Stomach (tissue), 8 donors: ENCODE measurements at regions not wholly inside any gene's neighbourhood (a gene's known extent, or its start where the extent isn't known, plus 50 kb on each side); places are given as distances from the start of the nearest gene placed in this dataset.

Experiments
- DNase-seq, 2 donors: peaks; one replicate each; pipeline versions ENCODE4 v3.0.0 to v3.0.0-alpha.2; 2013 to 2019
- H3K27ac ChIP-seq, 5 donors: fragments of 200-600 bp in 4 of 5; sonication (generic) in 4 of 5; one replicate each; pipeline ENCODE4 v1.5.1; 2013 to 2019; ENCODE audit warnings: mild to moderate bottlenecking in 1 of 5, moderate library complexity in 1 of 5
- H3K27me3 ChIP-seq, 3 donors: fragments of 200-600 bp; sonication (generic); one replicate each; pipeline ENCODE4 v1.5.1; 2017 to 2019; ENCODE audit warnings: mixed run types in 1 of 3
- H3K36me3 ChIP-seq, 4 donors: fragments of 200-600 bp; sonication (generic); 1 replicate in 3 of 4; 2 replicates in 1 of 4; pipeline ENCODE4 v1.5.1; 2016 to 2019
- H3K4me1 ChIP-seq, 4 donors: fragments of 200-600 bp; sonication (generic); one replicate each; pipeline ENCODE4 v1.5.1; 2016 to 2019
- H3K4me3 ChIP-seq, 4 donors: fragments of 200-600 bp; sonication (generic) in 3 of 4; one replicate each; pipeline ENCODE4 v1.5.1; 2016 to 2019; ENCODE audit warnings: mild to moderate bottlenecking in 1 of 4
- H3K9me3 ChIP-seq, 4 donors: fragments of 200-600 bp; sonication (generic); one replicate each; pipeline ENCODE4 v1.5.1; 2016 to 2019
- CTCF ChIP-seq, 7 experiments: fragments of 450-650 bp in 4 of 7; fragments of 200-600 bp in 3 of 7; sonication (generic) in 3 of 7; IDR thresholded peaks; one replicate each; pipeline ENCODE4 v1.5.1; 2016 to 2019; ENCODE audit warnings: antibody characterized with exemption in 7 of 7, control low read depth in 2 of 7, mild to moderate bottlenecking in 1 of 7
- EP300 ChIP-seq: sonication (generic); formaldehyde crosslinking; IDR thresholded peaks from one replicate; pipeline ENCODE4 v1.6.1; 2017; ENCODE audit warnings: antibody characterized with exemption
- POLR2A ChIP-seq, 4 donors: fragments of 450-650 bp; IDR thresholded peaks; one replicate each; pipeline ENCODE4 v1.6.1; 2016; ENCODE audit warnings: antibody characterized with exemption in 4 of 4, control low read depth in 2 of 4, mild to moderate bottlenecking in 1 of 4, moderate library complexity in 1 of 4
- POLR2AphosphoS5 ChIP-seq, 3 donors: sonication (generic); formaldehyde crosslinking; IDR thresholded peaks; one replicate each; pipeline ENCODE4 v1.6.1; 2016; ENCODE audit warnings: antibody characterized with exemption in 3 of 3
- WGBS, 5 donors: extraction: QIAGEN DNeasy Blood & Tissue Kit in 3 of 5; methylation state at CpG; one replicate each; pipeline versions ENCODE4 v1.1.5 to v1.1.7; 2013 to 2018; 5-methylcytosine and 5-hydroxymethylcytosine counted together
- intact Hi-C: fragments of 100-400 bp; cut with DNase I; formaldehyde crosslinking; loops from one replicate; pipeline ENCODE4 v1.15.1; 2023; ENCODE audit warnings: low total_unique reads
- donor health status: healthy with polysubstance abuse.
- donor health status: Bipolar disorder and iron deficiency.
- donor health status: healthy.

- H3K27me3 ChIP-seq, result no peaks in the 10 kb centered on the region
- H3K9me3 ChIP-seq, result no peaks in the 10 kb centered on the region
- H3K36me3 ChIP-seq, result no peaks in the 10 kb centered on the region
- DNase-seq, result no peak
- TF ChIP-seq CTCF (IDR thresholded peaks at IDR 0.05), result no peak
- TF ChIP-seq EP300, result no peak
- TF ChIP-seq POLR2AphosphoS5 (IDR thresholded peaks at IDR 0.05), result no peak
- no peak for TF ChIP-seq POLR2A (IDR thresholded peaks at IDR 0.05)
- no peak overlapping the region for H3K4me3 ChIP-seq
- no peaks in the 10 kb centered on the region for H3K4me1 ChIP-seq
- H3K27ac ChIP-seq, result no peak overlapping the region
- intact Hi-C loops, result no loop called here
- 25 to 44% (median 31%) methylated on average over 3 of the region's 3 CpGs for WGBS, 5 donors
These were observed 446.8 kb downstream of the WDR72 start for GRCh38 chr15:53312707-53313106.

GRCh38 chr15:53310709-53311108 lies 448.8 kb downstream of the WDR72 start:
- H3K4me1 ChIP-seq, result no peaks in the 10 kb centered on the region
- no peak overlapping the region for H3K27ac ChIP-seq
- no peak overlapping the region for H3K4me3 ChIP-seq
- H3K9me3 ChIP-seq, result no peaks in the 10 kb centered on the region
- H3K36me3 ChIP-seq, result no peaks in the 10 kb centered on the region
- no peak for DNase-seq
- H3K27me3 ChIP-seq, result no peaks in the 10 kb centered on the region
- intact Hi-C loops, result no loop called here
- TF ChIP-seq POLR2A (IDR thresholded peaks at IDR 0.05), result no peak
- no peak for TF ChIP-seq EP300
- TF ChIP-seq POLR2AphosphoS5 (IDR thresholded peaks at IDR 0.05), result no peak
- no peak for TF ChIP-seq CTCF (IDR thresholded peaks at IDR 0.05)
- 87 to 93% (median 91%) methylated on average over 1 of the region's 1 CpG for WGBS, 5 donors

GRCh38 chr15:53307952-53308624 lies 451.4 kb downstream of the WDR72 start:
- no peak for DNase-seq
- Histone ChIP-seq H3K9me3 (no peaks in the 10 kb centered on the region), H3K4me1 (no peaks in the 10 kb centered on the region), H3K27ac (no peak overlapping the region), H3K4me3 (no peak overlapping the region), H3K36me3 (no peaks in the 10 kb centered on the region), H3K27me3 (no peaks in the 10 kb centered on the region)
- TF ChIP-seq CTCF (IDR thresholded peaks at IDR 0.05) (no peak), POLR2AphosphoS5 (IDR thresholded peaks at IDR 0.05) (no peak), EP300 (no peak), POLR2A (IDR thresholded peaks at IDR 0.05) (no peak)
- WGBS, 5 donors, result 86 to 94% (median 90%) methylated on average over 5 of the region's 5 CpGs
- intact Hi-C loops, result no loop called here

GRCh38 chr15:53305554-53305953 lies 453.9 kb downstream of the WDR72 start:
- no peaks in the 10 kb centered on the region for H3K27me3 ChIP-seq
- no peaks in the 10 kb centered on the region for H3K4me1 ChIP-seq
- no peaks in the 10 kb centered on the region for H3K9me3 ChIP-seq
- TF ChIP-seq POLR2A (IDR thresholded peaks at IDR 0.05) (no peak), CTCF (IDR thresholded peaks at IDR 0.05) (no peak), POLR2AphosphoS5 (IDR thresholded peaks at IDR 0.05) (no peak), EP300 (no peak)
- 72 to 81% (median 79%) methylated on average over 2 of the region's 2 CpGs for WGBS, 5 donors
- no peak overlapping the region for H3K27ac ChIP-seq
- DNase-seq, result no peak
- no peaks in the 10 kb centered on the region for H3K36me3 ChIP-seq
- intact Hi-C loops, result no loop called here
- H3K4me3 ChIP-seq, result no peak overlapping the region
